ENCODE measurements at regions not wholly inside any gene's neighbourhood (a gene's known extent, or its start where the extent isn't known, plus 50 kb on each side); places are given as distances from the start of the nearest gene placed in this dataset.
"Not testable (repeated sequence)": the region's sequence is repeated elsewhere in the genome, so short reads cannot be mapped to it uniquely, and the experiment has no call there.

DNA sequence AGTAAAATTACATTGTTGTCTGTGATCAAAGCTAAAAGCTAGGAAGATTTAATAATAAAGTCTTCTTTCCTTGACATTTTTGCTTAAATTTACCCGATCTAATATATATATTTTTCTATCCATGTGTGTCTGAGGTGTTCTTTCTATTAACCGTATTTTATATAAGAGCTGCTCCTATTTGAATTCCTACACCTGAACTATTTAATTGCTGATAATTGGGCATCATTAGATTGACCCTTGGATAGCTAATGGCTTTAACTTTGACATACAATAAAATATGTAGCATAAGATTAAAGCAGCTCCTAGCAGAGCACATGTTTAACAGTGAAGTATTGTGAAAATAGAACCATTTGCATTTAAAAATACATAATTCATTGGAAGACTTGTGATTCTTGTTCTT lies 792.7 kb downstream of the MAT2B start:
- no peak for DNase-seq (ENCODE audit: low read depth)

DNA sequence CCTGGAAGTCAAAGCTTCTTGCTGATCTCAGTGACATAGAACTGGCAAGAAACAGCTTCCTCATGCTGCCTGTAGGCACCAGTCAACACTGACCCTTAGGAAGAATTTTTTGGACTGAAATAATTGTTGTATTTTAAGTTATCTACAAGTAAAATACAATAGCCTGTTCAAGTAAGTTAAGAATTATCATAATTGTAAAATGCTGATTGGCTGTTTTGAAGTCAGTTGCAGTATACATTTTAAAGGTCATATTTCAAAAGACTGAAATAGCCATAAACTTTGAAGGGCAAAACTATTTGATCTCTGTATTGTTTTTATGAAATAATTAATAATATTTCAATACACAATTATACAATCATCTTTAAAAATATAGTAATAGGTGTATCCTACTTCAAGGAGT lies 794.9 kb downstream of the MAT2B start:
- DNase-seq (ENCODE audit: low read depth): no peak

DNA sequence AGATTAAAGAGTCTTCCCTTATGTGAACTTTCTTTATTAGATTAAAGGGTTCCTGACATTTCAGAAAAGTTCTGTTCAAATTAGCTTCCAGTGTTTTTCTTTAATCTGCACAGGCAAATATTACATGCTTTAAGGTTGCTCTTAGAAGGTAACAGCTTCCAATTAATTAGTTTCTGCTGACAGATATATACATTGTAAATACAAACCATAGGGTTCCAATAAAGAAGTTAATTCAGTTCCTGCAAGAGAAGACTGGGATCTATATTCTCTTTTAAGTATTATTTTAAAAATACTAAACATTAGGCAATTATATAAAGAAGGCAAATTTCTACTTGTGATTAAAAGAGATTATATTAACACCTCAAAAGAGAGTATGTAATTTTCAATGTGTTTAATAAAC lies 795.7 kb downstream of the MAT2B start:
- DNase-seq (ENCODE audit: low read depth): no peak

DNA sequence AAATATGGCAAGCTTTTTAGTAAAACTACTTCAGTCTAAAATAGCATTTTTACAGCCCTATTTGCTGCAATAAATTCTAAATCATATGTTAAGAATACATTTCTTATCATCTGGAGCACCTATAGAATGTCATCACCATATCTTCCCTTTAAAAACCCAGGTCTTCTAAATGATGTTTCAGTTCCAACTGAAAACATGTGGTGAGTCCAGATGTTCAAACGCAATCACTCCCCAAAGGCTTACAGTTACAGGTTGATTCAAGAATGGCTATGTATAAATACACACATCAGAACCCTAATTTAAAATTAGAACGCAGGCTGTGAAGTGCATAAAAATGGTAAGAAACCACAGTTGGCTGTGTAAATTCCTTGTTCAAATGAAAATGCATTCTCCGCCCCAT lies 796.3 kb downstream of the MAT2B start:
- no peak for DNase-seq (ENCODE audit: low read depth)

DNA sequence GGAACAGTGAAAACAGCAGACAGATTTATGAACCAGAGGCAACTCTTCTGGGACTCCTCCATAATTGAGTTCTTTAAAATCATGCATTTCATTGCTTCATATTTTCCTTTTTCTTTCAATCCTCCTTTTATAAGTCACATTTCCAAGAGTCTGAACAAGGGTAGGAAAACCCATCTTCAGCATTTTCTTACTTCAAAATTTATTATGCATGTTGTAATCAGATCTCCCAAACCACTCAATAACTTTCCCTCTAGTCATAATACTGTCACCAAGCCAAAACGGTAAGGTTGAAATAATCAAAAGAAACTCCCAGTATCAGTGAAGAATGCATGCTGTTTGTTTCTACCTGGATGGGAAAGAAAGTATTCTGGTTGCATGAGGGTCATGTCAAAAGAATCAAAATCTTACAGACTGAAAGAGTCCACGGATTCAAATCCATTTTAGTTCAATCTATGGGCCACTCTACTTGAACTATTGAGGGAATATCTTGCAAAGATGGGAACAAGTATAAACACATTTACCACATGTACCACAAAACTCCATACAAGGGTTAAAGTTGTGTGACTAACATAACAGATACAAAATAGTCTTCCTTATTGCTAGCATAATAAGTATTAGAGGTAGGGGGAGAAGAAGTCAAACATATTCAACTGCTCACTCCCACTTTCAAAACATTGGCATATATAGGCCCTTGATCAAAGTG lies 797.3 kb downstream of the MAT2B start:
- DNase-seq (ENCODE audit: low read depth): peak; percentile 65

DNA sequence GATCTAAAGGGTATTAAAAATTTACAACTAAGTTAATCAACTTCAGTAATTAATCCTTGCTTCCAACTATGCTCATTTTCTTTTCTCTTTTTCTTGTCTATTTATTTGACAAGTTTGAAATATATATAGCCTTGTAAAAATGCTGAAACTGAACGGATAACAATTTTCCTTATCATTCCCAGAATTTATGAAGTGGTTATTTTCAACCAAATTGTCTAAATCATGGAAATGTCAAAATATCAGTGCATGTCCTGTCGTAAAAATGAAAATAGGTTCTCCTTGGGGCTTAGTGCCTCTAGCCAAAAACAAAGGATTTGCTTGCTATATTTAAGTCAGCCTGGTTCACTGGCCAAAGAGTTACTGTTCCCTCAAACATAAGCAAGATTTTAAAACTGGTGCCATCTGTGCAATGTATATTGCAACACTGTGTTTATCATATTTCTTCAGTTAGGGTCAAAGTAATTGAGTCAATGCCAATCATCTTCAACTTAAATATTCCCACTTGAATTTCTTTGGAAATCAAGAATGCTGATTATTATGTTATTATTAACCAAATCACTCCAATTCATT lies 798.3 kb downstream of the MAT2B start:
- no peak for DNase-seq (ENCODE audit: low read depth)

DNA sequence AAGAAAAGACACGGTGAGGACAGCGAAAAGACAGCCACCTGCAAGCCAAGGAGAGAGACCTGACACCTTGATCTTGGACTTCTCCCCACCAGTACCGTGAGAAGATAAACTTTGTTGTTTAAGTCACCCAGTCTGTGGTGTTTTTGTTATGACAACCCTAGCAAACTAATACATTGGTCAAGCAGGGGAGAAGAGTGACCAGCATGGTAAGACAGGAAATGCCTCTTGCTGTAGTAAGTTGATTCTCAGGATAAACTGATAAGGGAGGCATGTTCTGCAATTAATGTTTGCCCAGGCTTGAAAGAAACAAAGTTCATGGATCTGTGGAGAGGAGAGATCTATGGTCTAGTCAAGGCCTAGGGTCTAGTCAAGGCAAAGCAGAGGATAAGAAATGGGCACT lies 801.2 kb downstream of the MAT2B start:
- peak; percentile 78 for DNase-seq (ENCODE audit: low read depth)

DNA sequence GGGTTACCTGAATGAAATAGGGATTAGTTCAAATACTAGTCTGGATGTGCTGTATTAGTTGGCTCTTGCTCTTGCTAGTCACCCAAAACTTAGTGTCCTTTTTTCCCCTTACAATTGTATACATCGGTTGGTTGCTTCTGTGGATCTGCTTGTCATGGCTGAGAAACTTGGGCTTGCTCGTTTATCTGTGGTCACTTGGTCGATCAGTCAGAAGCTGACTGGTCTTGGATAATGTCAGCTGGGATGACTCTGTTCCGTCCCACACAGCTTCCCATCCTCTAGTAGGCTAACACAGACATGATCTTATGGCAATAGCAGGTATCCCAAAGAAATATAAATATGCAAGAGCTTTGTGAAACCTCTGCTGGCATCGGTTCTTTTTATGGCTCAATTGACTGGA lies 807.4 kb downstream of the MAT2B start:
- no peak for DNase-seq (ENCODE audit: low read depth)

DNA sequence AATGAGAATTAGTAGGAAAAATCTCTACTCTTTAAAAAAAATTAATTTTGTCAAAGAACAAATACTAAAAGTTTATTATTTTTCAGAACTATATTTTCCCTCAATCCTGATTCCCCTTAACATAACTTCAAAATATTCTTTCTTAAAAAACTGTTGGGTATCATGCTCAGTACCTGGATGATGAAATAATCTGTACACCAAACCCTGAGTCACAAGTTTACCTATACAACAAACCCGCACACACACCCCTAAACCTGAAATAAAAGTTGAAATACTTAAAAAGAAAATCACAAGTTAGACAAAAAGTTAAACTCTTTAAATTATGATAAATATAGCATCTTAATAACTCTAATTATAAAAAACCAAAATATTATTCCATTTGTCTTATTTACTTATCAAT lies 812.3 kb downstream of the MAT2B start:
- DNase-seq (ENCODE audit: low read depth): no peak

DNA sequence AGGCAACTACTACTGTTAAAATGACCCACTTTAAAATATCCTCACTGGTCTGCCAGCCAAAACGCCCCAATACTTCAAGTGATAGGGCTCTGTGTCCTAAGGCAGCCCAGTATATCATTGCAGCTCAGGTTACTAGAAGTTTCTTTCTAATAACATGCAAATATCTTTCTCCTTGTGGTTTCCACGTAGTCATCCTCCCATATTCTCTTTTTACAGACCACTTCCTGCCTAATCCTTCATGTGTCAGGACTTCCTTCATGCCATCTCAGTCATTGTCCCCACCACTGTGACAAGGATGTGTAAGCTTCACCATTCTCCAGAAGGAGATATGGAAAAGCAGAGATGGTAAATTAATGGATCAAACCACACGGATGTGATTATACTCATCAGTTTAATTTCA lies 813.7 kb downstream of the MAT2B start:
- no peak for DNase-seq (ENCODE audit: low read depth)

DNA sequence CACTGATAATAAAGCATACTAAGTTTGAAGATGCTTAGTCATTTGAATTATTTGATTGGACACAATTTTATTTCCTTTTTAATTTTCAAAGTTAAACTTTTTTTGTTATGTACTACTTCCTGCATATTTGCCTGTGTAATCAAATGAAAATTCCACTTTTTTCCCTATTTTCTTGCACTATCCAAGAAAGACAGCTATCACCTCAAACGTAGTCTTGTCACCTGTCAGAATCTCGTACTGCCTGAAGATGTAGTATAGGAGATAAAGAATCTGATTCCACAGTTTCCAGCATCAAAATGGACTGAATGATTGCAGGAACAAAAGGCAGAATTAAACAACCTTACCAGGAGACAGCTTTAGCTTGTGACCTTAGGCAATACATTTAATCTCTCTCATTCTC lies 818.8 kb downstream of the MAT2B start:
- no peak for DNase-seq (ENCODE audit: low read depth)

DNA sequence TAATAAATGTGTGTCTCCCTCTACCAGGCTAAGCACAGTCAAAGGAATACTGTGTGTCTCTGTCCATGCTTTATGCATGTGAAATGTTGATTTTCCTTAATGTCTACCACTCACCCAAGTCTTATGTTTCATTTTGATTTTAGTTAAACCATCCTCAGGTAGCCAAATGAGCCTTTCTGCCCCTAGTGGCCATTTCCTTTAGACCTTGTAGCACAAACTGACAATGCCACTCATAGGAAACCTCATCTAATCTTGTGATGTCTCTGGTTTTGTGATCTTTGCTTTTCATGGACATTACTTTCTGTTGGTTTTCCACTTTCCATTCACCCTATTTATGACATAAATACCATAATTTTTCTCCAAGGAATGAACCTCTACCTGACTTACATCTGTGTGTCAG lies 820.8 kb downstream of the MAT2B start:
- DNase-seq (ENCODE audit: low read depth): no peak

DNA sequence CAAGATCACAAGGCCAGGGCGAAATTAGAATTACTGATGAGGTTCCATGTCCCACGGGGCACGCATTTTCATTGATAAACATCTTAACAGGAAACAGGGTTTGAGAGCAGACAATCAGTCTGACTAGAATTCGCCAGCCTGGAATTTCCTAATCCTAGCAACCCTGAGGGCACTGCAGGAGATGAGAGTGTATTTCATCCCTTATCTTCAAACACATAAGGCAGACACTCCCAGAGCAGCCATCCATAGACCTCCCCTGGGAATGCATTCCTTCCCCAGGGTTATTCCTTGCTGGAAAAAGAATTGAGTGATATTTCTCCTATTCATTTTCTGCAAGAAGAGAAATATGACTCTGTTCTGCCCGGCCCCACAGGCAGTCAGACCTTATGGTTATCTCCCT lies 821.7 kb downstream of the MAT2B start:
- not testable (repeated sequence) for DNase-seq (ENCODE audit: low read depth)

DNA sequence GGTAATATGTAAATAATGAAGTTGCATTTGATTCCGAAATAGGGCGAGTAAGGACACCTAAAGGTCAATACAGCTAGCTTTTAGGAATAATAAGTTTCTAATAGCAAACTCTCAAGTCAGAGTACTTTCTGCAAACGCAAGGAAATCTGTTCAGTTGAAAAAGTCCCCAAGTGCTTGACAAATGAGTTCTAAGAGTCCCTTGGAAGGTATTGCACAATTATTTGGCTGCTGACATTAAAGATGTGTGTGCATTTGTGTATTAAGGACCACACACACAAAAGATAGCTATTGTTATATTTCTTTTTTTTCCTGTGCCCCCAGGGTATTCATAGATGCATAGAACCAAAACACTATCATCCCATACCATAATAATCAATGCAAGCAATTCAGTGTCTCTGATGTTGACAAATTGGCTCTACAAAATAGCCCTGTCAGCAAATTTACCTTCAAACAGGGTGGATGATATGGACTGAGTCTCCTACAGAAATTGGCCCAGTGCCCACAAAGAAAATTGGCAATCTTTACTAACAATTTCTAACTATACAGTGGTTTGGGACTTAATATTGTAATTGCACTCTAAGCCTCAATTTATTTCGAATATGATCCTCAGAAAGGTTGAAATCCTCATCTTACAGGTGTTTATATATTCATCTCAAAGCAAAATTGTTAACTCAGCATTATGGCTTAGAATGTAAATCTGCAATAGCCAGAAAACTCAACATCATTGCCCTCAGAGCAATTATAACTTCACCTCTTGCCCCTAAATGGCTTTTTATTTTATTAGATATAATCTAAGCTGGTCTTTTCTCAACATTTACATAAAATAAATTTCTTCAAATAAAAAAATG lies 827.2 kb downstream of the MAT2B start:
- no peak for DNase-seq (ENCODE audit: low read depth)

DNA sequence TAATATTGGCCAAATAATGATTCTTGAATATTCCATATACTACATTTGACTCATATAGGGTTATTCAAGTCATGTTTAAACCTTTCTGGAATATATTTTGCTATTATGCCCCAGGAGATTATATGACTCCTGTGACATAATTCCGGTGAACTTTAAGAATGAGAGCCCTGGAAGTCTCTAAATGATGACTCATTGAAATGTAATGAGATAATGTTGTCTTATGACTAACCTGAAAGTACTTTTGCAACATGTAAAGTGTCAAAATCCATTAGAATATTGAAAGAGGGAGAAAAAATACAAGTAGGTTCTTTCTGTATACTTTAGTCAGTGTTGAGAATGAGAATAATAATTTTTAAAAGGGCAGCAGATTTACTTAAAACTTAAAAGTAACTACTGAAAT lies 830.4 kb downstream of the MAT2B start:
- peak; percentile 89 for DNase-seq (ENCODE audit: low read depth)

DNA sequence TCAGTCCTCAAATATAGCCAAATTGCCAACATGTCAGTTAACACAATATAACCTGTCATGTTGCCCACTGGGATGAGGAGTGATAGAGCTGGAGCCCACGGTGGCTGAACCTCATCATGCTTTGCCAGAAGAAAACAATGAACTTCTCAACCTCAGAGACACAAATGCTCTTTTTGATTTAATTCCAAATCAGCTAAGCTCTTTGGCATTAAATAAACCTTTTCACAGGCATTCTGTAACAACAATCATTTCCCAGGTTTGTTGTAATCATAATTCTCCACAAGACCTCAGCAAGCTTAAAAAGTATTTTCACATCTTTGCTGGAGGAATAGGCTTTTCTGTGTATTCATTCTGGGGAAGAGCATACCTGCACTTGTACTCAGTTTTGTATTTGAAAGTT lies 830.9 kb downstream of the MAT2B start:
- no peak for DNase-seq (ENCODE audit: low read depth)

DNA sequence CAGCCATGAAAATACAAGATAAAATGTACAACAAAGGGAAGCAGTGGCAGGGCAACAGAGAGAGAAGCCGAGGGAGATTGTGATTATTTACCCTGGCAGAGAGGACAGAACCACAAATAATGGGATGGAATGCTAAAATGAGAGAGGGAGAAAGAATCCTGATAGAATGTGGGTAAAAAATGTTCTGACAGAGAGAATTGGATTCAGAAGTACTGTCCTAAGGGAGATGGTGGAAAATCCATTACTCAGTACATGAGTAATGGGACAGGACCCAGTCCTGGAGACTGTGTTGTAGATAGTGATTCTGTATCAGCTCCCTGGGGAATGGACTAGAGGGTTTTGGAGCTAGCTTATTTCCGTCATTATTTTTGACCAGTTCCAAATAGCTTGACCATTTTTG lies 831.5 kb downstream of the MAT2B start:
- DNase-seq (ENCODE audit: low read depth): peak; percentile 60

DNA sequence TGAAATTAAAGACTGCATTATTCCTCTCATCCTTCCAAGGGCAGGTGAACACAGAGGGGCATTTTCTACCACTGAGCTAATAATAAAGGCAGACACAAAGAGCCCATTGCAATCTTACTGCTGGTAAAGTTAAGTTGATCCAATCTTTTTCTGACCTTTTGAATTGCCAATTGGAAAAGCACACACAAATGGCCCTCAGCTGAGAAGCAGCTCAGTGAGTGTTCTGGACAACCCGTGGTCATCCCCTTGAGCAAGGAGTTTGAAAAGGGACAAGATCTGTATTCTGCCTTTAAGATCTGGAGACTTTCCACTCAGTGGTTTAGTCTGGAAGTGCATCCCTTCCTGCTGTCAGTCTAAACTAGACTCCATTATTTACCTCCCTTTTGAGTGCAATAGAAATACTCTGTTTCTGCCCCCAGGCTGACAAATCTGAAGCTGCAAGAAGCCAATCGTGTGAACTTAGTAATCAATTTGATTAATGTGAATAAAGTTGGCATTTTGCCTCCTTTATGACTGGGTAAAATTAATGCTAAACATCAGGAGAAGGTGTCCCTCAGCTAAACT lies 835.7 kb downstream of the MAT2B start:
- DNase-seq (ENCODE audit: low read depth): no peak

DNA sequence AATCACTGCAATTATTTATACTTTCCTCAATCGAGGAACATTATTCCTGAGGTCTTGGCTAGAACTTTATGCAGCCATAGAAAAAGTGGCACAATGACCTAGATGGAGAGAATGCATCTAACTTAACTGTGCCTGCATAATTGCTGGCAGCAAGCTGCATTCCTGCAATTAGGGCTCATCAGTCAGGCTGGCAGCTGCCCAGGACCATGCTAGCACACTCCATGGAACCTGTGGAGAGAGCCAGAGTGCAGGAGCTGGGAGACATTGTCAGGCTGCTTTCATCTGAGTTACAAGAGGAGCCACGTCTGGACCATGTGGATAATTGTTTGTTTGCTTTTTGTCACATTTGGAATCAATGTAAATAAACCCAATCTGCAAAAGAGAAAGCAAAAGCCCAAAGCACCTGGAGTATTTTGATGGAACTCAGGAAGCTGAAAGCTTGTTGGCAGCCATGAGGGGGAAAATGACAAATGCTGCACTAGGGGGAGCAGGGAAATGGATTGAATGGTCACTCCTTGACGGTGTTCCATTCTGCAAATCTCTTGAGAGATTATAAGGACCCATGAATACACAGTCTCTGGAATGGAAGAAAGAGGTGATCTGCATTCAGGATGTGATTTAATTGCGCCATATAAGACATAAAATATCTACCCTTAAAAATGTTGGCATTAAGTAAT lies 839.9 kb downstream of the MAT2B start:
- peak; percentile 34 for DNase-seq (ENCODE audit: low read depth)

DNA sequence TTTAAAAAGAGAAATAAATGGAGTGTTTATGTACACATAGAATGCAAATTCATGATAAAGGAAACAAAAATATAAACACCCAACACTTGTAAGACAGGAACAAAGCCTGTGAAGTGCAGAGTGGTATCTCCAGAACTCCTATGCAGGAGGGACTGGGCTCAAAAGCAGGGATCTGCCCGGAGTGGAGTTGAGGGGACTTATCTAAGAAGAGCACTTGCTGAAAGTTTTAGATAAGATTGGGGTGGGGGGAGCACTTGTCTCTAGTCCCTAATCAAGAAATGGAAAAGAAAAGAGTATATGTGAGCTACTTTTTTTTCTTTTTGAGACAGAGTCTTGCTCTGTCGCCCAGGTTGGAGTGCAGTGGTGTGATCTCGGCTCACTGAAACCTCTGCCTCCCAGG lies 840.4 kb downstream of the MAT2B start:
- DNase-seq (ENCODE audit: low read depth): no peak

DNA sequence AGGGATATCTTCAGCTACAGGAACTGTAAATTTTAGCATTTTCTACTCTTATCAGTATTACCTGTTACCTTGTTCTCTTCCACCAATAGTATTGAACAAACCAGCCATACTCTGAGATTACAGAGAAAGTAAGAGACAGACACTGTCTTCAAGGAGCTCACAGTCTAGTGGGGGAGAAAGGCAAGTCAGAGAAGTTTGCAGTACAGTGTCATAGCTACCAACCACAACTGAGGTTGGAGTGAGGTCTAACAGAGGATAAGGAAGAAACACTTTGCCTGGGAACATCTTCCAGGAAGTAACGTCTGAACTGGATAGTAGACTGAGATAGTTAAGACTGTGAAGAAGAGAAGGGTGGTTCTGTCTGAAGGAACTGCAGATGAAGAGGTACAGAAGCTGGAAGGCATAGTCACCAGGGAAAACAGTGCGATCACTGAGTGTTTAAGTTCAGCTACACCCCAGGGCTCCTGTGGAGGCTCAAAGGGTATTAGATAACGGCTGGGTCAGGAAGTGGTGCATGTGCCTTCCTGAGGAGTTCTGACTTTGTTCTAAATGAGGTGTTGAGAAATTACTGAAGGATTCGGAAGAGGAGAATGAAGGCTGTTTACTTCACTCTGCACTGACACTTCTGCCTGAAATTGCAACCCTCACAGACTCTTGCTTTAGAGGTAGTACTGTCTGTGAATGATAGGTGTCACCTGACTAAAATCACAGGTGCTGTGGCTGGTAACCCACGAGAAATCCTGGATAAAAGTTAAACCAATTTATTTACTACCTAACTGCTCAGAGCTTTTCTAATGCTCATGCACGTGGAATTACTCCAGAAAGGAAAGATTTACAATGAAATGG lies 841.6 kb downstream of the MAT2B start:
- DNase-seq (ENCODE audit: low read depth): no peak

DNA sequence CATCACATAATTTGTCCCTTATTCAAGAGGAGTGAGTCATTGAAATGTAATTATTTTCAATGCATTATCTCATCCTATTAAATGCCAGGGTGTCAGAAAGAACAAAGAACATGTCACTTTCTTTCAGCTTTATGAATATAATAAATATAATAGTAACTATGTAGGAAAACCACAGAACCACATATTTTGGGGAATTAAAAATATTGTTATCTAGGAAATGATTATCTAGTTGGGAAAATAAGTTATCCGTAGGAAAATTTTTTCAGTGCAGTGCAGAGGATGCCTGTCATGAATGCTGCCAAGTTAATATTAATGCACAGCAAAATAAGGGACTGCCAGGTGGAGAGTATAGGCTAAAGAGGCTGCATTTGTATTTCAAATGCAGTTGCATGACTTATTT lies 844.8 kb downstream of the MAT2B start:
- no peak for DNase-seq (ENCODE audit: low read depth)
